Adrenal gland (tissue), 5 donors: ENCODE measurements at regions not wholly inside any gene's neighbourhood (a gene's known extent, or its start where the extent isn't known, plus 50 kb on each side); places are given as distances from the start of the nearest gene placed in this dataset.

Experiments used
- CTCF ChIP-seq, 6 experiments: fragments of 450-650 bp in 4 of 6; fragments of 200-600 bp in 2 of 6; sonication (generic) in 1 of 6; IDR thresholded peaks; 1 replicate in 5 of 6; 2 replicates in 1 of 6; pipeline versions ENCODE4 v1.5.1 to v1.8.0; 2016 to 2021; ENCODE audit warnings: antibody characterized with exemption in 6 of 6, mild to moderate bottlenecking in 2 of 6, moderate library complexity in 1 of 6
- POLR2A ChIP-seq, 2 donors: fragments of 450-650 bp; IDR thresholded peaks; one replicate each; pipeline ENCODE4 v1.6.1; 2017; ENCODE audit warnings: antibody characterized with exemption in 2 of 2, mild to moderate bottlenecking in 2 of 2, moderate library complexity in 1 of 2
- donor health status: DM: no; HTN: no; CAD: no.

GRCh38 chr20:39825950-39826349, 863.1 kb downstream of the MAFB start:
- TF ChIP-seq CTCF (IDR thresholded peaks at IDR 0.05), result no peak
- TF ChIP-seq POLR2A (IDR thresholded peaks at IDR 0.05), result no peak
